DOHH2 (cell line): ENCODE measurements at regions not wholly inside any gene's neighbourhood (a gene's known extent, or its start where the extent isn't known, plus 50 kb on each side); places are given as distances from the start of the nearest gene placed in this dataset.

ENCODE experiments used
- CTCF ChIP-seq: fragments of 200-600 bp; sonication (generic); IDR thresholded peaks from one replicate; pipeline ENCODE4 v1.5.1; 2014; ENCODE audit warnings: antibody characterized with exemption, mild to moderate bottlenecking, low read depth, low read length; ENCODE audit not compliant: poor library complexity, severe bottlenecking
- EZH2phosphoT487 ChIP-seq: fragments of 200-600 bp; sonication (generic); IDR thresholded peaks from 2 replicates; pipeline ENCODE4 v1.6.1; 2017; ENCODE audit warnings: borderline replicate concordance, mild to moderate bottlenecking, antibody characterized with exemption, low read length, moderate library complexity, mixed read lengths

- no peak for TF ChIP-seq CTCF
- no peak for TF ChIP-seq EZH2phosphoT487
Measured at GRCh38 chr1:88484881-88485280, 199.2 kb upstream of the PKN2 start.
